Gastroesophageal sphincter (tissue), 3 donors: ENCODE measurements at regions not wholly inside any gene's neighbourhood (a gene's known extent, or its start where the extent isn't known, plus 50 kb on each side); places are given as distances from the start of the nearest gene placed in this dataset.

Experiments used
- CTCF ChIP-seq, 4 experiments: fragments of 200-600 bp in 2 of 4; fragments of 450-650 bp in 2 of 4; sonication (generic) in 1 of 4; IDR thresholded peaks; one replicate each; pipeline ENCODE4 v1.5.1; 2017 to 2019; ENCODE audit warnings: antibody characterized with exemption in 4 of 4, mild to moderate bottlenecking in 2 of 4, moderate library complexity in 2 of 4
- EP300 ChIP-seq: sonication (generic); formaldehyde crosslinking; IDR thresholded peaks from one replicate; pipeline ENCODE4 v1.6.1; 2017; ENCODE audit warnings: antibody characterized with exemption, mild to moderate bottlenecking
- POLR2A ChIP-seq, 2 donors: fragments of 450-650 bp; IDR thresholded peaks; one replicate each; pipeline ENCODE4 v1.6.1; 2017; ENCODE audit warnings: antibody characterized with exemption in 2 of 2, mild to moderate bottlenecking in 2 of 2, moderate library complexity in 1 of 2

GRCh38 chr2:120865656-120866055 is 130.0 kb downstream of the GLI2 start:
- TF ChIP-seq CTCF (IDR thresholded peaks at IDR 0.05) (no peak), POLR2A (IDR thresholded peaks at IDR 0.05) (no peak), EP300 (no peak)
